ENCODE measurements at regions not wholly inside any gene's neighbourhood (a gene's known extent, or its start where the extent isn't known, plus 50 kb on each side); places are given as distances from the start of the nearest gene placed in this dataset.
"Not testable (repeated sequence)": the region's sequence is repeated elsewhere in the genome, so short reads cannot be mapped to it uniquely, and the experiment has no call there.

GRCh38 chr17:20703781-20704180 is 124.3 kb downstream of the CDRT15L2 start:
- Histone ChIP-seq H3K4me3 (no peak overlapping the region), H3K9me3 (no peaks in the 10 kb centered on the region), H3K4me1 (no peaks in the 10 kb centered on the region), H3K27me3 (peaks cover 0 to 18% (median 0%) of the 10 kb centered on the region in 3 donors), H3K27ac (no peak overlapping the region), H3K36me3 (no peaks in the 10 kb centered on the region)
- 78 to 100% (median 91%) methylated on average over 1 of the region's 1 CpG for WGBS, 5 donors
- no peak for DNase-seq
- TF ChIP-seq EP300 (IDR thresholded peaks at IDR 0.05) (no peak), POLR2A (IDR thresholded peaks at IDR 0.05) (no peak), CTCF (IDR thresholded peaks at IDR 0.05) (no peak), POLR2AphosphoS5 (IDR thresholded peaks at IDR 0.05) (no peak)
- intact Hi-C loops (cut with DNase I; ENCODE audit: low total_unique reads) = no loop called here

GRCh38 chr17:20705186-20705585 is 125.7 kb downstream of the CDRT15L2 start:
- H3K9me3 ChIP-seq; H3K4me3 ChIP-seq; DNase-seq; H3K27ac ChIP-seq; H3K36me3 ChIP-seq; intact Hi-C loops (cut with DNase I; ENCODE audit: low total_unique reads); H3K4me1 ChIP-seq: not testable (repeated sequence)
- peaks cover 0 to 18% (median 0%) of the 10 kb centered on the region in 3 donors for H3K27me3 ChIP-seq
- WGBS, 5 donors = 29 to 50% (median 34%) methylated on average over 1 of the region's 1 CpG

DNA sequence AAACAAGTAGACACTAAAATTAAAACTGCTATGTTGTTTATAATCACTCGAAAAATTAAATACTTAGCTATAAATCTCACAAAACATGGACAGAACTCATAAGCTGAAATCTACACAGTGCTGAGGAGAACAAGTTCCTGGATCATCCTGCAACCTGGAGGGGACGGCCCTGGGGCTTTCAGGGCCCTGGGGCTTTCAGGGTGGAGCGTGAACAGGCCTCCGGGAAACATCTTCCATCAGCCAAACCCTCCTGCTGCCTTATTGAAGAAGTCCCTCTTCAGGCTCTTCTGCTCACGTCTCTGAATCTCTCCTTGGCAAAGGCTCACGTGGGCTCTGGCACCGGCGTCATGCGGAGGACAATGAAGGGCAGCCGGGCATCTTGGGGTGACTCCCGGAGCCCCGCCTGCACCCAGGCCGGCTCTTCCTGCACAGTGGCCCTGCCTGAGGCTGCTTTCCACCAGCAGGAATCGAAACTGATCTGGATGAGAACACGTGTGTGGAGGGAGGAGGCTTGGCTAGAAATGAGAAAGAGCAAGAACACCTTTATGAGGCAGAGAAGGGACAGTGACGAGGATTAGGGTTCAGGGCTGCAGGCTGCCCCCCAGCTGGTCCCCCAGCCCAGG is 127.3 kb downstream of the CDRT15L2 start:
- H3K4me3 ChIP-seq = no peak overlapping the region
- H3K4me1 ChIP-seq = no peaks in the 10 kb centered on the region
- WGBS, 5 donors = 73 to 77% (median 74%) methylated on average over 16 of the region's 16 CpGs
- H3K9me3 ChIP-seq = no peaks in the 10 kb centered on the region
- no peak for TF ChIP-seq CTCF (IDR thresholded peaks at IDR 0.05)
- no peak for TF ChIP-seq POLR2AphosphoS5 (IDR thresholded peaks at IDR 0.05)
- no peak for TF ChIP-seq POLR2A (IDR thresholded peaks at IDR 0.05)
- no peak overlapping the region for H3K27ac ChIP-seq
- H3K27me3 ChIP-seq = peaks cover 0 to 18% (median 0%) of the 10 kb centered on the region in 3 donors
- no peaks in the 10 kb centered on the region for H3K36me3 ChIP-seq
- no peak for DNase-seq
- intact Hi-C loops (cut with DNase I; ENCODE audit: low total_unique reads) = no loop called here

DNA sequence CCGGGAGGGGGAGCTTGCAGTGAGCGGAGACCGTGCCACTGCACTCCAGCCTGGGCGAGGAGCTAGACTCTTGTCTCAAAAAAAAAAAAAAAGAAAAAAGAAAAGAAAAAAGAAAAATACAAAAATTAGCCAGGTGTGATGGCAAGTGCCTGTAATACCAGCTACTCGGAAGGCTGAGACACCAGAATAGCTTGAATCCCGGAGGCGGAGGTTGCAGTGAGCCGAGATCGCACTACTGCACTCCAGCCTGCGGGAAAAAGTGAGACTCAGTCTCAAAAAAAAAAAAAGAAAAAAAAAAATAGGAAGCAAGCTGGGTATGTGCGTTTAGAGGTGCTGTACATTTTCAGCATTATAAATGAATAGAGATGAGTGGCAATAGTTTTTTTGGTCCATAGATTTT is 129.3 kb downstream of the CDRT15L2 start:
- H3K4me3 ChIP-seq; intact Hi-C loops (cut with DNase I; ENCODE audit: low total_unique reads); H3K27ac ChIP-seq; DNase-seq; H3K9me3 ChIP-seq; H3K36me3 ChIP-seq; H3K4me1 ChIP-seq: not testable (repeated sequence)
- WGBS, 5 donors = 77 to 83% (median 79%) methylated on average over 11 of the region's 11 CpGs
- H3K27me3 ChIP-seq = peaks cover 0 to 18% (median 0%) of the 10 kb centered on the region in 3 donors

DNA sequence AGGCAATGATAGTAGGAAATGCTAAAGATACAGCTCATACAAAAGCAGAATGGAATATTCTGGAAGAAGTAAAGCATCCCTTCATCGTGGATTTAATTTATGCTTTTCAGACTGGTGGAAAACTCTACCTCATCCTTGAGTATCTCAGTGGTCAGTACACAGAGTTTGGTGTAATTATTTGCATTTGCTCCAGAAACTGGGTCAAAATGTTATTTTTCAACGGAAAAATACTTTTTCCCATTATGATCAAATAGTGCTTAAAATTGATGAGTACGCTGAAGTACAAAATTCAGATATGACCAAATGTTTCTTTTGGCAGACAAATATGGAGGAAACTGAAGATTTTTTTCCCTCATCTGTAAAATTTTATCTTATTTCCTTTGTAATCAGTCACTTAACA is 137.0 kb downstream of the CDRT15L2 start:
- DNase-seq; H3K36me3 ChIP-seq; H3K4me3 ChIP-seq; H3K27me3 ChIP-seq; H3K4me1 ChIP-seq; intact Hi-C loops (cut with DNase I; ENCODE audit: low total_unique reads); H3K27ac ChIP-seq: not testable (repeated sequence)
- H3K9me3 ChIP-seq = peaks cover 0 to 12% (median 4%) of the 10 kb centered on the region in 4 donors
- WGBS, 5 donors = 80 to 89% (median 84%) methylated on average over 3 of the region's 3 CpGs

DNA sequence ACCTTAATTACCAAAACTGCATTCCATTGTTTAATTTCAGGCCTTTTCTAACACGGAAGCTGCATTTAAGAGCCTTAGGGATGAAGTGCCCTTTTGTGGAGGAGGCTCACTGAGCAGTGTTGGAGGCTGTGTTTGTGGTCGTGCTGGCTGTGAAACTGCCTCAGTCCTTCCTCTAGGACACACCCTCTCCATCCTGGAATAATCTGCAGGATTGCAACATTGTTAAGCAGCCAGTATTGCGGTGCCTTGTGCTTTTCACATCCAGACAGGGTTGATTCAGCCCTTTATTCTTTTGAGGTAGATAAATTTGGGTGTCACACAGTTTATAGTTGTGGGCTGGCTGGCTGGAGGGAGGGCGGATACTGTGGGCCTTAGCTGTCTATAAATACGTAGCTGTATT is 141.6 kb downstream of the CDRT15L2 start:
- Histone ChIP-seq H3K4me1 (no peaks in the 10 kb centered on the region), H3K4me3 (no peak overlapping the region), H3K27me3 (no peaks in the 10 kb centered on the region), H3K27ac (no peak overlapping the region), H3K36me3 (no peaks in the 10 kb centered on the region), H3K9me3 (peaks cover 0 to 12% (median 4%) of the 10 kb centered on the region in 4 donors)
- intact Hi-C loops (cut with DNase I; ENCODE audit: low total_unique reads) = no loop called here
- WGBS, 5 donors = 46 to 52% (median 50%) methylated on average over 5 of the region's 5 CpGs
- TF ChIP-seq EP300 (IDR thresholded peaks at IDR 0.05) (no peak), POLR2A (IDR thresholded peaks at IDR 0.05) (no peak), CTCF (IDR thresholded peaks at IDR 0.05) (no peak), POLR2AphosphoS5 (IDR thresholded peaks at IDR 0.05) (no peak)
- DNase-seq = no peak

- H3K36me3 ChIP-seq; H3K9me3 ChIP-seq; H3K4me1 ChIP-seq; H3K27ac ChIP-seq; intact Hi-C loops (cut with DNase I; ENCODE audit: low total_unique reads); DNase-seq; H3K4me3 ChIP-seq; H3K27me3 ChIP-seq: not testable (repeated sequence)
- WGBS, 5 donors = 41 to 62% (median 51%) methylated on average over 1 of the region's 1 CpG
Measured at GRCh38 chr17:20724391-20724790, 144.9 kb downstream of the CDRT15L2 start.

DNA sequence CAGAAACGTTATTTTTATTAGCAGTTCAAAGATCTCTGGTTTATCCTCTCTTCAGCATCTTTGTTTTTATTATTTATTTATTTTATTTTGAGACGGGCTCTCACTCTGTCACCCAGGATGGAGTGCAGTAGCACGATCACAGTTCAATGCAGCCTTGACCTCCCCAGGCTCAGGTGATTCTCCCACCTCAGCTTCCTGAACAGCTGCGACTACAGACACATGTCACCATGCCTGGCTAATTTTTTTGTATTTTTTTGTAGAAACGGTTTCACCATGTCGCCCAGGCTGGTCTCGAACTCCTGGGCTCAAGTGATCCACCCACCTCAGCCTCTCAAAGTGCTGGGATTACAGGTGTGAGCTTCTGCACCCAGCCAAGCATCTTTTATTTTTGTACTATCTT is 147.7 kb downstream of the CDRT15L2 start:
- intact Hi-C loops (cut with DNase I; ENCODE audit: low total_unique reads); H3K9me3 ChIP-seq; H3K4me3 ChIP-seq; H3K27ac ChIP-seq; DNase-seq; H3K36me3 ChIP-seq; H3K27me3 ChIP-seq; H3K4me1 ChIP-seq: not testable (repeated sequence)
- 67 to 80% (median 77%) methylated on average over 7 of the region's 7 CpGs for WGBS, 5 donors

Measured in stomach (tissue), 8 donors.